Activated CD4-positive, alpha-beta T cell treated with anti-CD3 and anti-CD28 coated beads, Interleukin-2, amount 10 ng/mL, durations not matched to agents 24 days and 14 days (primary cell): ENCODE measurements at regions not wholly inside any gene's neighbourhood (a gene's known extent, or its start where the extent isn't known, plus 50 kb on each side); places are given as distances from the start of the nearest gene placed in this dataset.
"Not testable (repeated sequence)": the region's sequence is repeated elsewhere in the genome, so short reads cannot be mapped to it uniquely, and the experiment has no call there.

ENCODE experiments used
- DNase-seq: peaks from one replicate; pipeline ENCODE4 v3.0.0; 2022
- H3K27ac Mint-ChIP-seq: one replicate; pipeline ENCODE4 v1.8.0; 2022; ENCODE audit warnings: mild to moderate bottlenecking, mixed read lengths
- H3K27me3 Mint-ChIP-seq: one replicate; pipeline ENCODE4 v1.8.0; 2022; ENCODE audit warnings: mixed read lengths
- H3K36me3 Mint-ChIP-seq: one replicate; pipeline ENCODE4 v1.8.0; 2022; ENCODE audit warnings: low read depth, mild to moderate bottlenecking, mixed read lengths
- H3K4me1 Mint-ChIP-seq: one replicate; pipeline ENCODE4 v1.8.0; 2021; ENCODE audit warnings: mixed read lengths
- H3K4me3 Mint-ChIP-seq: one replicate; pipeline ENCODE4 v1.8.0; 2022; ENCODE audit warnings: mild to moderate bottlenecking, moderate library complexity, mixed read lengths
- H3K9me3 Mint-ChIP-seq: one replicate; pipeline ENCODE4 v1.8.0; 2021; ENCODE audit warnings: mixed read lengths
- intact Hi-C: fragments of 100-400 bp; cut with micrococcal nuclease; formaldehyde crosslinking; loops from one replicate; pipeline ENCODE4 v1.15.1; 2023

DNA sequence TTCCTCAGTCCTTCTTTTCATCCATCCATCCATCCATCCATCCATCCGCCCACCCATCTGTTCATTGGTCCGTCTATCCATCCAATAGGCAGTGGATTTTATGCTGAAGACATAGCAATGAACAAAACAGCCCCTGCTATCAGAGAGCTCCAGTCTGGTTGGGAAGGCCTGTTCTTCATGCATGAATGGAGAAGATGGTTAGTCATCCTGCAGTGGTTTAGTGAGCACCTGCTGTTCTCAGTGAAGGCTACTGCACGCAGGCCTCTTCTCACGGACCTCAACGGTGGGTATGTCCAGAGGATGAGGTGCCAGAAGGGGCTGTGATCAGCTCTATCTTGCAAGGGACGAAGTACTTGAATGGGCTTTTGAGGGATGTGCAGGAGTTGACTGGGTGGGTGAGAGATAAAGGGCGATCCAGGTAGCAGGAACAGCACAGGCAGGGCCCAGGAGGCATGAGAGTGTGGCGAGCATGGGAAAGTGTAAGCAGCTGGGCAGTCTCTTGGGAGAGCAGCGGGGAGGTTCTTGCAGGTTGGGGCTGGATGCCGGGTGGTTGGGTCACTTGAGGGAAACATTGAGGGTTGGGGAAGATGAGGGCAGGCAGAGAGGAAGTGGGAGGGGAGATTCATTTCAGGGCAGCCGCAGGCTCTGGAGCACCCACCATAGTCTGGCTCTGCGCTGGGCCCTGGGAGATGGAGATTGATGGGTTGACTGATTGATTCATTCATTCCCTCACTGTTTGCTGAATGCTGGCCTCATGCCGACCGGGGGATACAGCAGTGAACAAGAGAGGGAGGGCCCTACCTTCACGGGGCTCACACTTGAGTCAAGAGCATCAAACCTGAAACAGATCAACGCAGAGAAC is 115.0 kb upstream of the CIBAR2 start:
- DNase-seq, result no peak
- Mint-ChIP-seq H3K4me3 (no peak overlapping the region), H3K36me3 (no peaks in the 10 kb centered on the region), H3K4me1 (peaks cover 1% of the 10 kb centered on the region), H3K27ac (no peak overlapping the region), H3K27me3 (no peaks in the 10 kb centered on the region), H3K9me3 (no peaks in the 10 kb centered on the region)
- intact Hi-C loops, result no loop called here

DNA sequence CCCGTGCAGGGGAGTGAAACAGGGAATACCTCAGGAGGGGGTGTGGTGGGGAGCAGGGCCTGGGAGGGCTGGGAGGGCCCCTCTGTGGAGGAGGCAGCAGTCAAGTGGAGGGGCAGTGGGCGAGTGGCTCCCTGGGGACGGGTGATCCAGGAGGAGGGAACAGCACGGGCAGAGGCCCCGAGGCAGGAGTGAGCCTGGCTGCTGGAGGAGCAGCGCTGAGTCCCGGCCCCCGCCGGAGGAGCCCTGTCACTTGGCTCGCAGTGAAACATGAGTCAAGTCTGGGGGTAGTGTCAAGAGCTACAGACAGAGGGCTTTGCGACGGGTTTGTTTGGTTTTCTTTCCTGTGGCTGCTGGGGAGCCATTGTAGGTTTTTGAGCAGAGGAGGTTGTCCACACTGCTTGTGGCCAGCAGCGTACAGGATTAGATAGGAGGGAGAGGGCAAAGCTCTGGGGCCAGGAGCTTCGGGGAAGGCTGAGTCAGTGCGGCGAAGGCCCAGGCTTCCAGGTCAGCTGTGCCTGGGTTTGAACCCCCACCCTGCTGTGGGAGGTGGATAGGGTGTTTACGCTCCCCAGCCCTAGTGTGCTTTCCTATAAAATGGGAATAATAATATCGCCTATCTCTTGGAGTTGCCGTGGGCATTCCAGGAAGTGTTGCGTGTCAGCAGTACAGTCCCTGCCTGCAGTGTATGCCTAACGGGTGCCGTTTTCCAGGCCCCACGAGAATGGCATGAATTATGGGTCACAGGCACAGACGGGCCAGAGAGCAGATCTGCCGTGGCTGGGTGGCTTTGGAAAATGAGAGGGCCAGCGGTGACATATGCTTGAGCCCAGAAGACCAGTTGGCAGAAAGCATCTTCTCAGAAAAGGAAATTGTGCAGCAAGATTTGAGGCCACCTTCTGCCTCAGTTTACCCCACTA is 115.9 kb upstream of the CIBAR2 start:
- H3K4me3 Mint-ChIP-seq, result no peak overlapping the region
- no peaks in the 10 kb centered on the region for H3K9me3 Mint-ChIP-seq
- intact Hi-C loops, result no loop called here
- H3K36me3 Mint-ChIP-seq, result no peaks in the 10 kb centered on the region
- peaks cover 1% of the 10 kb centered on the region for H3K4me1 Mint-ChIP-seq
- H3K27me3 Mint-ChIP-seq, result no peaks in the 10 kb centered on the region
- DNase-seq, result no peak
- H3K27ac Mint-ChIP-seq, result no peak overlapping the region

DNA sequence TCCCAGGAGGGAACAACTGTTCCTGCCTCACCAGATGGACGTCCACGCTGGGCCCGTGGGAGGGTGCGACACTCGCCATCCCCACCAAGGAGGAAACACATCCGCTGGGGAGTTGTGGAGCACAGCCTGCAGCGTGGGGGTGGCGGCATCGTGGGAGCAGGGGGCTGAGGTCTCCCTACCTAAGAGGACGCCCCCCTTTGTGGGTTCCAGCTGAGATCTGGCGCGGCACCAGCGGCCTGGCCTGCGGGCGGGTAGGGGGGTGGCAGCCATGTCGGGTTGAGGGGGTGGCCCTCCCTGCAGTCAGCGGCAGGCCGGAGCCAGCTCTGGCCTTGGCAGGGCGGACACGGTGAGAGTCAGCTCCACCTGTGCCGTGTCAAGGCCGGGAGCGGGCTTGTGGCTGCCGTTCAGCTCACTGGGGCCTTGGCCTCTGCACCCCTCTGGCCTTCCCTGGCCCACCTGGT is 116.7 kb upstream of the CIBAR2 start:
- DNase-seq, result no peak
- H3K27me3 Mint-ChIP-seq, result peaks cover 3% of the 10 kb centered on the region
- peaks cover 1% of the 10 kb centered on the region for H3K4me1 Mint-ChIP-seq
- no peak overlapping the region for H3K27ac Mint-ChIP-seq
- no peaks in the 10 kb centered on the region for H3K36me3 Mint-ChIP-seq
- intact Hi-C loops, result no loop called here
- H3K9me3 Mint-ChIP-seq, result no peaks in the 10 kb centered on the region
- no peak overlapping the region for H3K4me3 Mint-ChIP-seq

DNA sequence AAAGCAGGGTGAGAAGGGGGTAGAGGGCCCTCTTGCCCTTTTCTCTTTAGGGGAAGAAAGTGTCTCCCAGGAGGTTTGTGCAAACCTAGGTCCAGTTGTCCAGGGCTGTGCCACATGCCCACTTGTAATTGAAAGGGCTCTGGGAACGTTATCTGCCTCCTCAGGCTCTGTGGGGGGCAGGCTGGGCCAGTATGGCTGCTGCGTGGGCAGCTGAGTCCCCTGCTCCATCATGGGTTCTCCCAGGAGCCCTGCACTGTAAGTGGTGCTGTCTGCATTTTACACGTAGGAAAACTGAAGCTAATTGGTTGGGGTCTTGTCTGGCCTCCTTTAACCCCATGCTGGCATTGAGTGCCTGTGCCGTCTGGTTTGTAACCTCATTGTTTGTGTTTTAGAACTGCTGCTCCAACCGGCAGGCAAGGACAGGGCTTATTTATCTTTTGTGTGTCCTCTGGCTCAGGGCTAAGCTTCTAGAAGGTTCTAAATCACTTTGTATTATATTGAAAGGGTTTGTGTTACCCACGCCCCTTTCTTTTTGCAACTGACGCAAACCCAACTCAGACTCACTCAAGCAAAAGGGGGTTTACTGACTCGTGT is 117.7 kb upstream of the CIBAR2 start:
- no peaks in the 10 kb centered on the region for H3K36me3 Mint-ChIP-seq
- intact Hi-C loops, result no loop called here
- no peak overlapping the region for H3K27ac Mint-ChIP-seq
- no peak for DNase-seq
- peaks cover 1% of the 10 kb centered on the region for H3K4me1 Mint-ChIP-seq
- peaks cover 8% of the 10 kb centered on the region for H3K27me3 Mint-ChIP-seq
- H3K4me3 Mint-ChIP-seq, result no peak overlapping the region
- no peaks in the 10 kb centered on the region for H3K9me3 Mint-ChIP-seq

DNA sequence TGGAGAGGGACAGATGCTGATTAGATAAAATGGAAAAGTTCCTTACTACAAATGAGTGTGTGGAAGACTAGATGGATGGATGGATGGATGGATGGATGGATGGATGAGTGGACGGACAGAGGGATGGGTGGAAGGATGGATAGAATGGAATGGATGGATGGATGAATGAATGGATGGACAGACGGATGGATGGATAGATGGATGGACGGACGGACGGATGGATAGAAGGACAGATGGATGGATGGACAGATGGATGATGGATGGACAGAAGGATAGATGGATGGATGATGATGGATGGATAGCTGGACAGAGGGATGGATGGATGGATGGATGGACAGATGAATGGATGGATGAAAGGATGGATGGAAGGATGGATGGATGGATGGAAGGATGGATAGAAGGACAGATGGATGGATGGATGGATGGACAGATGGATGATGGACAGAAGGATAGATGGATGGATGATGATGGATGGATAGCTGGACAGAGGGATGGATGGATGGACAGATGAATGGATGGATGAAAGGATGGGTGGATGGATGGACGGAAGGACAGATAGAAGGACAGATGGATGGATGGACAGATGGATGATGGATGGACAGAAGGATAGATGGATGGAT is 118.6 kb upstream of the CIBAR2 start:
- H3K4me3 Mint-ChIP-seq, H3K27ac Mint-ChIP-seq, intact Hi-C loops, H3K4me1 Mint-ChIP-seq, H3K9me3 Mint-ChIP-seq, DNase-seq, H3K27me3 Mint-ChIP-seq, H3K36me3 Mint-ChIP-seq: not testable (repeated sequence)

DNA sequence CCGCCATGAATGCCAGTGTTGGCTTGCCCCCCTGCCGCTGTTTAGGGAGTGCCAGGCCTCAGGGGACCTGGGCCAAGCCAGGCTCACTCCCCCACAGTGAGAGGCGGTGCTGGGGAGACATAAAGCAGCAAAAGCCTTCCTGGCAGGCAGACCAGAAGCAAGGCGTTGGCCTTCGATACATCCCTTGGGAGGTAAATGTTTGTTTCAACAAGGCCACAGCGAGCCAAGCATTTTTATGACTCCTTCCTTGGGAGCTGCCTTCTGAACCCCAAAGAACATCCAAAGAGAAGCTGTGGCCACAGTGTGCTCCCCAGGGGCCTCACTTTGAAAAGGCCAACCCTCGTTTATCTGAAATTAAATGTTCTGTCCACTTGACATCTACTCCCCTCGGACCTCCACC is 119.7 kb upstream of the CIBAR2 start:
- Mint-ChIP-seq H3K4me3 (no peak overlapping the region), H3K4me1 (peaks cover 3% of the 10 kb centered on the region), H3K9me3 (no peaks in the 10 kb centered on the region), H3K36me3 (no peaks in the 10 kb centered on the region), H3K27ac (no peak overlapping the region), H3K27me3 (peaks cover 18% of the 10 kb centered on the region)
- no peak for DNase-seq
- intact Hi-C loops, result no loop called here

DNA sequence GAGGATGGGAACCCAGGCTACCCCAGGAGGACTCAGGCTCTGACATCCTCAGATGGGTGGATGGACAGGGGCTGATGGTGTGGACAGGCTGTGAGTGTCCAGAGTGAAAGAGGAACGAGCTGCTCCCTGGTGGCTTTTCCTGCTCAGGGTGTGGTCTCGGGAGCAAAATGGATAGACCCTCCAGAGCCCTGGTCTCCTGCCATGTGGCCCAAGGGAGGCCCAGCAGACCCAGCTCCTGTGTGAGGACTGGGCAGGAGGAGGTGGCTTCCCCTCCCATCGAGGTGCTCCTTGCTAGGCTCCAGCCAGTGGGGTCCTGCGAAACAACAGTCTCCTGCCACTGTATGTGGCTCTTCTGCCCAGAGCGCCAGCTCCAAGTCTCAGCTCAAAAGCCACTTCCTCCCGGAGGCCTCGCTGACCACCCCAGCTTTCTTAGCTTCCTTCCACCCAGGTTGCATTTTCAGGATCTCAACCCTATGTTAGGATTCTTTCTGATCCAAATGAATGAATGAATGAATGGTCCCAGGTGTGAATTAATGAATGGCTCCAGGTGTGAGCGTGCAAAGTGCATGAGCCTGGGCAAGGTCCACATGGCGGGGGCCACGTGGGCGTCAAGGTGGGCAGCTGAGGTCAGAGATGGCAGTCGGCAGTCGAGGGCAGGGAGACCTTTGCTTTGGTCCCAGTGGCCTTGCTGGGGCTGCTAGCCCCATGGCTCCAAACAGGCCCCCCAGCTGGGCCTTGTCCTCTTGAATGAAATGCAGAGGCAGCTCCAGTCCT is 120.3 kb upstream of the CIBAR2 start:
- H3K4me3 Mint-ChIP-seq, result no peak overlapping the region
- peaks cover 18% of the 10 kb centered on the region for H3K27me3 Mint-ChIP-seq
- no peak for DNase-seq
- H3K9me3 Mint-ChIP-seq, result no peaks in the 10 kb centered on the region
- H3K27ac Mint-ChIP-seq, result no peak overlapping the region
- intact Hi-C loops, result no loop called here
- no peaks in the 10 kb centered on the region for H3K36me3 Mint-ChIP-seq
- H3K4me1 Mint-ChIP-seq, result peaks cover 3% of the 10 kb centered on the region

DNA sequence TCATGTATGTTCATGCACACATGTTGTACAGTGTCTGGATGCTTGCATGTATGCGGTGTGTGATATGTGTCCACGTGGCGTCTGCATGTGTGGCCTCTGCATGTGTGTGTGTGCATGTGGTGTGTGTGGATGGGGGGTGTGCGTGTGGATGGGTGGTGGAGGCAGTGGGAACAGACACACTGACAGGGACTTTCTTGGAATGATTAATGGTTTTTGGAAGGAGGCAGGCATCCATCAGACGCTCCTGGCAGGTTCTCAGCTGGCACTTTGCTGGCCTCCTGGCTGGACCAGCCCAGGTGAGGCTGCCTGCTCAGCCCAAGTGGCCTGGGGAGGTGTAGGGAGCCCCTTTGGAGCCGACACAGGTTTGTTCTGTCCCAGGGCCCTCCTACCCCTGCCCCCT is 121.2 kb upstream of the CIBAR2 start:
- peaks cover 3% of the 10 kb centered on the region for H3K4me1 Mint-ChIP-seq
- H3K36me3 Mint-ChIP-seq, result no peaks in the 10 kb centered on the region
- H3K4me3 Mint-ChIP-seq, result no peak overlapping the region
- H3K9me3 Mint-ChIP-seq, result no peaks in the 10 kb centered on the region
- DNase-seq, result no peak
- H3K27me3 Mint-ChIP-seq, result peaks cover 20% of the 10 kb centered on the region
- intact Hi-C loops, result no loop called here
- H3K27ac Mint-ChIP-seq, result no peak overlapping the region

DNA sequence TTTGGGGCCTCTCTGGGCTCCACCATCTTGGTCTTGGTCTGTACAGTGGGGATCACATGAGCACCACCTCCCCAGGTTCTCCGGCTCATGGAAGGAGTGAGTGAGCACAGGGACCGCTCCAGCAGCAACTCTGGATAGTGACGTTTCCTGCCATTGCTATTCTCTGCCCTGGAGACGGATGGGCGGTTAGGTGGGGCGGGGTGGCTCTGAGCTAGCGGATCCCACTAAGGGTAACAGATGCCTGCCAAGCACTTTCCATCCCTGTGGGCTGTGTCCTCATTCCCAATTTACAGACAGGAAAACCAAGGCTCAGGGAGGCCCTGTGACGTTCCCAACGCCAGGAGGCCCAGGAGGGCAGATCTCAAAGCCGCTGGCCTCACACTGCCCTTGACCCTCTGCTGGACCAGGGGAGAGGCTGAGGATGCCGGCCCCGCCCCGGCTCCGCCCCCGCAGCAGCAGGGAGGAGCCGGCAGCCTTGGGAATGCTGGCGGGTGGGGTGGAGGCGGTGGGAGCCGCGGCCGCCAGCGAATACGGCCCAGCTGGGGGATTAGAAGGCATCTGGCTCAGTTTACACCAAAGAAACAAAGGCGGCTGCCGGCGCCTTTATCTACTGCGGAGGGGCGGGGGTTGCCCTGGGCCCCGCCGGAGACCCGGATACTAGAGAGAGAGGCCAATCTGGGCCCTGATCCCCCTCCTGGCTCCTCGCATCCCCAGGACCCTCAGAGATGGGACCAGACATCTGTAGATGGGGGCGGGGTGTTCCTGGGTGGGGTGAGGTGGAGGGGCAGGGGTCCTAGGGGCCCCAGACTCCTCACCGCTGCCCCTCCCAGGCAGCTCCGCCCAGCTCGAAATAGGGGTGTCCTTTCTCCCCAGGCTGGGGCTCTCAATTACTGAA is 122.3 kb upstream of the CIBAR2 start:
- intact Hi-C loops, result no loop called here
- no peak for DNase-seq
- Mint-ChIP-seq H3K4me1 (peaks cover 3% of the 10 kb centered on the region), H3K36me3 (no peaks in the 10 kb centered on the region), H3K9me3 (no peaks in the 10 kb centered on the region), H3K4me3 (no peak overlapping the region), H3K27me3 (peaks cover 22% of the 10 kb centered on the region), H3K27ac (no peak overlapping the region)

DNA sequence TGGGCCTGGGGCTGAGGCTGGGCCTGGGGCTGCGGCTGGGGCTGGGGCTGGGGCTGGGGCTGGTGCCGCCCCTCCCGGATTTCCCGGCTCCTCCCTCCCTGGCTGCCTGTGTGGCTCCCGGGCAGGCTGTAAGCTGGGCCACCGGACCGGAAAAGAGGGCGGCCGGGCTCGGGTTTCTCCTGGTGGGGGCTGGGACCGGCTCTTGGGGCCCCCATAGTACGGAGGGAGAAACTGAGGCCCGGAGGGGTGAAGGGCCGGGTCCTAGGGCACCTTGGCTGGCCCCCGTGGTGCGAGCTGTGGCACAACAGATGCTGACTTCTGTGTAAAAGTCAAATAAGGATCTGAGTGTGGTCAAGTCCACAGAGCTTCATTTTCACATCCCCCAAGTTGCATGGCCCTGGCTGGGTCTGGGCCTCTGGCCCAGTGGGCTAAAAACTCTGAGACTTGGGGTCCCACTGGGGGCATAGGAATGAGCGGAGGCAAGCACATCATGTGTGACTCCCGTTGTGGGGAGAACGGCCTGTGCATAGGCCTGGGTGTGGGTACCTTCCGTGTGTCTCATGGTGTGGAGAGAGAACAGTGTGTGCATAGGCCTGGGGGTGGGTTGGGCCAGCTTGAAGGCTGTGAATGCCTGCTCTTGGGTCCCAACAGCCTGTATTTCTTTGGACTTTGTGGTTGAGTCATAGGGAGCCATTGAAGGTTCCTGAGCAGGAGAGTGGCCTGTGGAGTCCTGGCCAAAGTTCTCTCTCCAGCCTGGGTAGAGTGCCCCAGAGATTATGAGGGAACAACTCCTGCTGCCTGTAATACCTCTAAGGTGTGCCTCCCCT is 123.9 kb upstream of the CIBAR2 start:
- no peak for DNase-seq
- Mint-ChIP-seq H3K4me1 (peaks cover 2% of the 10 kb centered on the region), H3K9me3 (no peaks in the 10 kb centered on the region), H3K27ac (no peak overlapping the region), H3K27me3 (peaks cover 22% of the 10 kb centered on the region), H3K4me3 (no peak overlapping the region), H3K36me3 (no peaks in the 10 kb centered on the region)
- intact Hi-C loops, result no loop called here

DNA sequence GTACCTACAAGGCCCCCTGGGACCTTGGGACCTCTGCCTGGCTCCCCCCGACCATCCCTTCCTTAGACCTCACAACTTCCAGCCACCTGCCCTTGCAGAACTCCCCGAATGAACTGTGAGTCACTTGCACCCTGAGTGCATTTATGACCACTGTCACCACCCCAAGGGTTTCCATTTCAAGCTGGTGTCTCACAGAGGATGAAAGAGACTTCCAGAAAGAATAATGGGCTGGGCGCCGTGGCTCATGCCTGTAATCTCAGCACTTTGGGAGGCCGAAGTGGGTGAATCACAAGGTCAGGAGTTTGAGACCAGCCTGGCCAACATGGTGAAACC is 124.5 kb upstream of the CIBAR2 start:
- no peaks in the 10 kb centered on the region for H3K36me3 Mint-ChIP-seq
- no peaks in the 10 kb centered on the region for H3K9me3 Mint-ChIP-seq
- H3K4me3 Mint-ChIP-seq, result no peak overlapping the region
- no peak overlapping the region for H3K27ac Mint-ChIP-seq
- DNase-seq, result no peak
- peaks cover 1% of the 10 kb centered on the region for H3K4me1 Mint-ChIP-seq
- peaks cover 22% of the 10 kb centered on the region for H3K27me3 Mint-ChIP-seq
- intact Hi-C loops, result no loop called here

DNA sequence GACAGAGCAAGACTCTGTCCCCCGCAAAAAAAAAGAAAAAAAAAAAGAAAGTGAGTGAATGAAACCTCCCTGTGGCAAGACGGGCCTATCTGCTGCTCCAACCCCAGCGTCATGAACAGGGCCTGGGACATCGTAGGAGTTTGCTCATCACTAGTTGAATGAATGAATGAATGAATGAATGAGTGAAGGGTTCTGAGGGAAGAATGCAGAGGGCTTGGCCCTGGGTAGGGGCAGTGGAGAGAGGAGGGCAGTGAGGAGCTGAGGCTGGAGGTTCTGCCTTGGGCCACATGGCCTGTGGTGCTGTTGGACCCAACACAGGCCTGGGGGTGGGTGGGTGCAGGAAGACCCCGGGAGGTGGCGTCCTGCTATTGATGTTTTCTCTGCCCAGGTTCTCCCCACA is 125.5 kb upstream of the CIBAR2 start:
- intact Hi-C loops, result no loop called here
- Mint-ChIP-seq H3K9me3 (no peaks in the 10 kb centered on the region), H3K27ac (no peak overlapping the region), H3K4me1 (peaks cover 1% of the 10 kb centered on the region), H3K4me3 (no peak overlapping the region), H3K36me3 (no peaks in the 10 kb centered on the region), H3K27me3 (peaks cover 22% of the 10 kb centered on the region)
- DNase-seq, result no peak
